LNCaP clone FGC (cell line): ENCODE measurements at regions not wholly inside any gene's neighbourhood (a gene's known extent, or its start where the extent isn't known, plus 50 kb on each side); places are given as distances from the start of the nearest gene placed in this dataset.

ENCODE experiments used
- DNase-seq: peaks from one replicate; pipeline ENCODE4 v3.0.0-alpha.2; 2011; ENCODE audit warnings: low read depth
- H3K4me3 ChIP-seq: 2 replicates; pipeline ENCODE4 v1.5.1; 2011; ENCODE audit warnings: mild to moderate bottlenecking, low read depth, low read length, control low read depth
- CTCF ChIP-seq: IDR thresholded peaks from 2 replicates; pipeline ENCODE4 v1.5.1; 2012; ENCODE audit warnings: mild to moderate bottlenecking; ENCODE audit not compliant: control insufficient read depth, insufficient read depth; ENCODE audit errors: extremely low read depth

DNA sequence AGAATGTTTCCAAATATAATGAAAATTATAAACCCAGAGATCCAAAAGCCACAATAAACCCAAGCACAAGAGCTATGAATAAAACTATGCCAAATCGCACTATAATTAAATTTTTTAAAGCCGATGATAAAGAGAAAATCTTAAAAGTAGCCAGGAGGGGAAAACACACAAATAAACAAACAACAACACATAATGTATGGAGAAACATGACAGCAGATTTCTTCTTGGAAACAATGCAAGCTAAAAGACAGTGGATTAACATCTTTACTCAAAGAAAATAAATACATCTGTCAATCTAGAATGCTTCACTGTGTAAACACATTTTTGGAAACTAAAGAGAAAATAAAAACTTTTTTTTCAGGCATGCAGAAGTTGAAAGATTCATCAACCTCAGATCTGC is 53.0 kb upstream of the SMOX start:
- no peak for TF ChIP-seq CTCF
- no peak overlapping the region for H3K4me3 ChIP-seq
- DNase-seq = no peak

DNA sequence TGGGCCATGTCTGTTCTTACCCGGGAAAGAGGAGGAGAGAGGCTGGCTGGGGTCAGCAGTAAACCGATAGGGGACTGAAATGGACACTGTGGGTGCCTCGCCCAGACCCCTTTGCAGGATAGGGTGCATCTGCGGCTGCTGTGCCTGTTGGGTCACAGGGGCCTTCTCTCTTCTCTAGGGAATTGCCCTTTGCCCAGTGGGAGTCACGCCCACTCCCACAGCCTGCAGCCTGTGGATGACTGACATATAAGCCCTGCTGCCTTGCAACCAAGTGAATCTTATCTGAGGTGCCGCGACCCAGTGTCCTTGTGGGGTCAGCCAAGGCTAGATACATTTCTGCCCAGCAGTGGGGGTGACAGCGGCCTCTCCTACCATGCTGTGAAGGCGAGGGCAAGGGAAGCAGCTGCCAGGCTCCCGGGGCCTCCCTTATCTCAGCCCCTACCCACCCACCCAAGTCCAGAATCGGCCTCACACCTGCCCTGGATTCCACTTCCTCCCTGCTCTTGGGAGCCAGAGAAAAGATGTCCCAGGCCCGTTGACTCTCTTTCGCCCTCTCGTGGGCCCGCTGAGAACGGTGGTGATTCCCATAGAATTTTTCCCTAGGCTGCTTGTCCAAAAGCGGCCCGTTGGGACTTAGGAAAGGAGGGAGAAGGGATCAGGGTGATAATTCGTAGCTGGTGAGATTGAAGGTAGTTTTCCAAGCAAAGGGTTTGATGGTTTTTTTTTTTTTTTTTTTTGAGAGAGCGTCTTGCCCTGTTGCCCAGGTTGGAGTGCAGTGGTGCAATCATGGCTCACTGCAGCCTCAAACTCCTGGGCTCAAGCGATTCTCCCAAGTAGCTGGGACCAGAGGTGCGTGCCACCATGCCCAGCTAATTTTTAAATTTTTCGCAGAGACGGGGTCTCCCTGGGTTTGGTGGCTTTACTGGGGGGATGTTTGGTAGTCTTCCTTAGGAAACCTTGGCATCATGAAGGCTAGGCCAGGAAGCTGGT is 56.8 kb upstream of the SMOX start:
- peak; percentile 88 for TF ChIP-seq CTCF
- H3K4me3 ChIP-seq = no peak overlapping the region
- DNase-seq = no peak

DNA sequence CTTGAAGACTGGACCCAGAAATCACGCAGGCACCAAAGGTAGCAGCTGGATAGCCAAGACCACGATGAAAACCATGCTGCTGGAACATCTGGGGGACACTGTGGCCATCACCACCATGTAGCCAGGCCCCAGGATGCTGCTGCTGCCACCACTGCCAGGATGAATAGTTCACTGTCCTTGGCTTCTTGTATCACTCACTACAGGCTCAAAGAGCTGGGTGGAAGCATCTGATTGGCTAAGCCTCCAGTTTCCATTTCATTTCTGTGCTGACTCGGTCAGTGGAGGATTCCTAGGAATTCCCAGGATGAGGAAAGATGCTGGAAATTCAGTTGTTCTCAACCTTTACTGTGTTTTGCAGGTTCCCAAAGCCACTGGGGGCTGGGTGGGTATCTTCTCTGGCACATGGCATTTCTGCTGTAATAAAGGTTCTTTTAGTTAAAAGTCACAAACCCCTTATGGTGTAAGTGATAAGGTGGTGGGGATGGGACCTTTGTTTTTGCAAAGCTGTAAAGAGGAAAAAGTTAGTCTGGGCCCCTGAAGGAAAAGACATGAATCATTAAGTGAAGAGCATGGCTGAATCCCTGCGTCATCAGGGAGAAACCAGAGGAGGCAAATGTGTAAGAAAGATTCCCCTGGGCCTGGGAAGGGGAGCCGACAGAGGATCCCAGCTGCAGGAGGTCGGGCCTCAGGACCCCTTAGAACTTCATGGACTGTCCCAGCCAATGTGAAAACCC is 57.7 kb upstream of the SMOX start:
- no peak for TF ChIP-seq CTCF
- DNase-seq = no peak
- no peak overlapping the region for H3K4me3 ChIP-seq

GRCh38 chr20:4089756-4090487 is 58.7 kb upstream of the SMOX start:
- no peak overlapping the region for H3K4me3 ChIP-seq
- DNase-seq = no peak
- no peak for TF ChIP-seq CTCF

GRCh38 chr20:4088766-4089165 is 59.9 kb upstream of the SMOX start:
- DNase-seq = no peak
- H3K4me3 ChIP-seq = no peak overlapping the region
- TF ChIP-seq CTCF = no peak

DNA sequence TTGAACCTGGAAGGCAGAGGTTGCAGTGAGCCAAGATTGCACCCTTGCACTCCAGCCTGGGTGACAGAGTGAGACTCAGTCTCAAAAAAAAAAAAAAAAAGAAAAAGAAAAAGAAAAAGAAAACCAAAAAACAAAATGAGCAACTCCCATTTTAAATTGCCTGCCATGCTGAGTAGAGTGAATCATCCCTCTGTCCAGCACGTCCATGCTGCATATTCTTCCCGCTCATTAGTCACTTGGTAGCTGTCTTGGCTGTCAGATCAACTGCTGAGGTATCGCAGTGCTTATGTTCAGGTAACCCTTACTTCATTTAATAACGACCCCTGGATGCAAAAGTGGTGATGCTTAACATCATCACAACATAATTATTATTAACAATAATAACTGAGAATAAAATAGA is 60.7 kb upstream of the SMOX start:
- H3K4me3 ChIP-seq = no peak overlapping the region
- no peak for DNase-seq
- TF ChIP-seq CTCF = no peak
